NCI-H748 (cell line): ENCODE measurements at regions not wholly inside any gene's neighbourhood (a gene's known extent, or its start where the extent isn't known, plus 50 kb on each side); places are given as distances from the start of the nearest gene placed in this dataset.

Experiments used
- DNase-seq: peaks from one replicate; lab custom pipeline; 2025; ENCODE audit not compliant: unreplicated experiment; lab: John Stamatoyannopoulos, UW

DNA sequence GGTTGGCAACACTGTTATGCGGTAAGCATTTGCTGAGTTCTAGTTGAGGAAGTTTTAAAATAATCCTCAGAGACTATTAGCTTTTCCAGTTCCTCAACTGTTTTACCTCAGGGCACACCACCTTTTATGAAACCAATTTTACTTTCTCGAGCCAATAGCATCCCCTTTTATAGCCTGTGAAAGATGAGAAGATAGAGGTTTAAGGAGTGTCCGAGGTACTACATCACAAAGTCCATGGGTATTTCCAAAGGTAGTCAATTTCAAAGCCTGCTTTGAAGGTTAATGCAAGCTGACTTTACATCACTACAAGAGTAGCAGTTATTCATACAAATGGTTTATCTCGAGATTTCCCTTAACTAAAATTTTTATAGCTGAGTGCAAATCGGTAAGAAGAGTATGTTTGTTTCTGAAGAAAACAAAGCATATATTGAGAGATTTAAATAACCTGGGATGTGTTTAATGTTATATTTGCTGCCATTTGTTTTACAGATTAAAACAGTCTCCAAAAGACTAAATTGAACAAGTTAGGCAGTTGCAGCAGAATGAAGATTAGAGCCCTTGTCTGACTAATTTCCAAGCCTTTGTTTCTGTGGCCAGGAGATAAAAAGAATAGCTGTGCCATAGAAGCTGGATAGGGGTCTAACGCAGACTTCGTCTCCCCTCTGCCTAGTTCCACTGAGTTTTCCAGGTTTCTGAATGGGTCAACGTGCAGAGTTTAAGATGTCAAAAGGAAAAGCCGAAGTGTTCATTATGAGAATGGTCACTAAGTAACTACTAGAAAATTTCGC lies 74.7 kb upstream of the TRPC4 start:
- no peak for DNase-seq

GRCh38 chr13:37942929-37943328 lies 73.4 kb upstream of the TRPC4 start:
- DNase-seq = no peak

DNA sequence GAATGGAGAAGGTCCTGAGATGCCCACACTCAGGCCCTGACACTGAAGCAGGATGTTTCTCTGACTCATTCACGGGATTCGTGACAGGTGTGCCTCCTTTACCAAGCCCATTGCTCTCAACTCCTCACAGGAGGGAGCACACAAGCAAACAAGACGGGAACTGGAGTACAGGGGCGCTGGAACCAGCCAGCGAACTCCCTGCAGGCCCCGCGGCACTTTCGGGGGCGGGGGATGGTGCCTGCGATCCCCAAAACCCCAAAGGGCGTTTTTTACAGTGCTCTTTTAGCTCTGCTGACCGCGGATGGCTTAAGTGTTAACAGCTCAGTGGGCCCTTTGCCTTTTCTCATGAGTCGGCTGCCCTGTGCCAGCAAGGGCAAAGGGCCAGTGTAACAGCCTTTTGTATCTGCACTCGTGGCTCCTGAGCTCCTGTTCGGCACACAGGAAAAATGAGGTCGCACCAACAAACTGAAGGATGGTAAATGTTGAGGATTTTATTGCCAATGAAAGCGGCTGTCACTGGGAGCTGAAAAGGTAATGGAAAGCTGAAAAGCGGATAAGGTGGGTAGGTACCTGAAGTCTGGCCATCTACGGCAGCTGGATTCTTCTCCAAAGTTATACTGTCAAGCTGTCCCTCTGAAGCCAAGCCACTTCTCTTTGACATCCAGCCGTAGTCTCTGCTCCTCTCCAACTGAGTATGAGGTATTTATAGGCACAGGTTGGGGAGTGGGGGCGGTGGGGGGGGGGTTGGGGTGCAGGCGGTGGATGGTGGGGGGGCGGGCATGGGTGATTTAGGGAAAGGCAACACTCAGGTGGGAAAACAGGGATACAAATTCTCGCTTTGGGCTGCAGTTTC lies 65.0 kb upstream of the TRPC4 start:
- no peak for DNase-seq

DNA sequence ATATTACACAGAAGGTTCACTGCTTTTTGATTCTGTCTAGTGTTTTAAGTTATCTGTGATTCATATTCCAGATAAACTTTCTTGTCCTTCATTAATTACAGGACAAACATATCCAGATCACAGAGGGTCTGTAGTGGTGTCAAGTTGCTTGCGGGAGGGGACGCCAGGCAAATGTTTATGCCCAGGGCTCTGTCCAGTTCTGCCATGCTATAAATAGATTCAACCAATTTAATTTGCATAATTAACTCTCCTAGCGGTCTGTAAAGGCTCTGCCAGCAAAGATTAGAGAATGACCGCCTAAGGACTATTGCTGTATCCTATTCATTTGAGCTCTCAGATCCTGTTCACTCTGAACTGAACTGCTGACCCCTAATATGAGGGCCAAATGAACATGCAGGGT lies 59.7 kb upstream of the TRPC4 start:
- DNase-seq = peak; percentile 71

DNA sequence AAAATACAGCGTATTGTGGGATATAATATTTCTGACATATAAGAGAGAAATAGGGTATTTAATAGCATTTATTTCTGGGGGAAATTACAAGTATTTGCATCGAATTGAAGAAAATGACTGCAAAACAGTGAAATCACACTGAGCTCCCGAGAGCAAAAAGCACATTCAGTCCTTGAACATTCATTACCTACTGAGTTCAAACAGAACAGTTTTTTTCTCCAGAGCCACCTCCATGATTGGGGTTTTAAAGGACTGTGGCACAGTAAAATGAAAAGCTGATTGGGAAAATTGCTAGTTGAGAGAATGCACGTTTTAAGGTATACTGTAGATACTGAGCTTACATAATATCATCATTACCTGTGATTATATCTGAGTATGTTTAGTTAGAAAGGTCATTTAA lies 58.0 kb upstream of the TRPC4 start:
- no peak for DNase-seq

DNA sequence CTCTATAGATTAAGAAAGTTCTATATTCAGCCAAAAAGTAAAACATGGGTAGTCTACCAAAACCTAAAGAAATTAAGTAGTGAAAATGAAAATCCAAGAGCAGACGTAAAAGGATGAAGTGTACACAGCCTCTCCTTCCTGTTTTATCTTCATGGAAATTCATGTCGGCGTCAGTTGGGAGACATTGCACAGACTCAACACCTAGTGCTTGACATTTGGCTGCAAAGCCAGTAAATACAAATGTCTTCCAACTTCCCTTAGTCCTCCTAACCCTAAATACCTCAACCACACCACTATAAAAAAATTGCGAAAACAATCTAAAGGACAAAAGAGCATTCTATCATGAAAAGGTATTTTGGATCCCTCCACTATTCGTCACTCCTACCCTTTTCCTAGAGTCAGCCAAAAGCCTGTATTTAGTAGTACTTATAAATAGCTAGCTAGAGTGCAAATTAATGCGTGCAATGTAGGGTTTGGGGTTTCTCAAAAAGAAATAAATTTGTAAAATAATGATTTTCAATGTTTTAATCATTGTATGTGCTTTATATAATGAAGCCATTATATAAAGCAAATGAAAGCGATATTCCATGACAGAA lies 56.4 kb upstream of the TRPC4 start:
- no peak for DNase-seq

DNA sequence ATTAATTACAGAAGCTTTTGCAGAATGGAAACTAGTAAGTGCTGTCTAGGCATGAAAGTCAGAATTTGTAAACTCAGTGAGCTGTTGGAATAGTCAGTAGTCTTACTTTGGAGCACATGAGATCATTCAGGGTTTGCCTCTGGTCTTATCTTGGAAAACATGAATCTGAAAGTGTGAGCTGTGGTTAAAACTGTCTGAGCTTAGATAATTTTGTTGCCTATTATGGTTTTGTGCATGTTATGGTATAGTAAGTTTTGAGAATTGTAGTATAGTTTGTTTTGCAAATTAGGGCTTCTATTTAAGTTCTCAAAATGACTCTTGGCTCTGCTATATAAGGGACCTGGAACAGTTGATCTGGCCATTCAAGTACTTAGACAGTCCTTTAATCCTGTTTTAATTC lies 53.7 kb upstream of the TRPC4 start:
- DNase-seq = no peak

DNA sequence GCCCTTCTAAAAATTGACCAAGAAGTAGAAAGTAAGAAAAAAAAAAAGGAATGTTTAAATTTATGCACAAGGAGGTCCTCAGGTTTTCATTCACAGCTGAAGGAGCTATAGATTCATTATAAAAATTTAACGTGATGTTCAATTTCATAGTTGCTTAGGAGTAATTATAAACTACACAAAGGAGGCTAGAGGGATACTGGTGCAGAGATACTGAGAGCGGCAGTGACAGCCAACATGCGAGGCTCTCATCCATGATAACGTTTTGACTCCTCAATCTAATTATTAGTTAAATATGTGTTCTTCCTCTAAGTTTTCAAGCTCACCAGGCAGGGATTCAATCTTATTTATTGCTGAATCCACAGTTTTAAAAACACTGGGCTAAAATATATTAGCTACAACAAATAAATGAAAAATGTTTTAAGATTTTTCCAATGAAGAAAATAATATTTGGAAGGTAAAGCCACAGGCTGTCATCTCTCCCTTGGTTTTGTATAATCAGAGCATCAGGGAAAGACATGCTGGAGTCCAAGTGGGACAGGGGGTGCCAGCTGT lies 49.8 kb upstream of the TRPC4 start:
- no peak for DNase-seq
